WTC11 (cell line): ENCODE measurements at regions not wholly inside any gene's neighbourhood (a gene's known extent, or its start where the extent isn't known, plus 50 kb on each side); places are given as distances from the start of the nearest gene placed in this dataset.

Experiments
- ETV6 ChIP-seq: sonication (generic); formaldehyde crosslinking; IDR thresholded peaks from 2 replicates; pipeline ENCODE4 v1.8.1; 2022; ENCODE audit warnings: mild to moderate bottlenecking, missing genetic modification reagents
- FOXP1 ChIP-seq: sonication (generic); formaldehyde crosslinking; IDR thresholded peaks from 2 replicates; pipeline ENCODE4 v1.8.0; 2022; ENCODE audit warnings: missing genetic modification reagents, mild to moderate bottlenecking, moderate library complexity, borderline replicate concordance
- GABPB1 ChIP-seq: sonication (generic); formaldehyde crosslinking; IDR thresholded peaks from 2 replicates; pipeline ENCODE4 v1.8.1; 2023; ENCODE audit warnings: mild to moderate bottlenecking, missing genetic modification reagents
- GRHL2 ChIP-seq: fragments of 250-450 bp; sonication (Bioruptor Pico); IDR thresholded peaks from 2 replicates; pipeline ENCODE4 v1.8.0; 2022; ENCODE audit warnings: mild to moderate bottlenecking, moderate library complexity; ENCODE audit not compliant: insufficient replicate concordance, severe bottlenecking
- GTF2I ChIP-seq: fragments of 250-450 bp; sonication (Bioruptor Pico); conservative IDR thresholded peaks from 2 replicates; pipeline ENCODE4 v1.4.0; 2021; ENCODE audit warnings: mild to moderate bottlenecking
- NFATC4 ChIP-seq: fragments of 250-450 bp; sonication (Bioruptor Pico); IDR thresholded peaks from 2 replicates; pipeline ENCODE4 v1.9.0; 2021; ENCODE audit warnings: mild to moderate bottlenecking
- NFE2L1 ChIP-seq: sonication (generic); formaldehyde crosslinking; IDR thresholded peaks from 2 replicates; pipeline ENCODE4 v1.8.1; 2023; ENCODE audit warnings: missing genetic modification reagents
- NFYB ChIP-seq: sonication (generic); formaldehyde crosslinking; conservative IDR thresholded peaks from 2 replicates; pipeline ENCODE4 v1.8.0; 2022; ENCODE audit warnings: low read depth, missing genetic modification reagents
- NR1H2 ChIP-seq: sonication (generic); formaldehyde crosslinking; IDR thresholded peaks from 2 replicates; pipeline ENCODE4 v1.9.0; 2021; ENCODE audit warnings: mild to moderate bottlenecking, moderate library complexity, missing genetic modification reagents
- PRRX2 ChIP-seq: fragments of 250-450 bp; sonication (Bioruptor Pico); IDR thresholded peaks from 2 replicates; pipeline ENCODE4 v1.8.0; 2021; ENCODE audit warnings: mild to moderate bottlenecking
- RORB ChIP-seq: fragments of 250-450 bp; sonication (Bioruptor Pico); IDR thresholded peaks from 2 replicates; pipeline ENCODE4 v1.9.0; 2021; ENCODE audit warnings: mild to moderate bottlenecking
- SMAD3 ChIP-seq: sonication (generic); formaldehyde crosslinking; IDR thresholded peaks from 2 replicates; pipeline ENCODE4 v1.8.0; 2022; ENCODE audit warnings: missing genetic modification reagents, mild to moderate bottlenecking, borderline replicate concordance
- SMAD4 ChIP-seq: sonication (generic); formaldehyde crosslinking; IDR thresholded peaks from 2 replicates; pipeline ENCODE4 v1.8.0; 2022; ENCODE audit warnings: mild to moderate bottlenecking, missing genetic modification reagents
- TEAD4 ChIP-seq: sonication (generic); formaldehyde crosslinking; IDR thresholded peaks from 2 replicates; pipeline ENCODE4 v1.8.0; 2022; ENCODE audit warnings: mild to moderate bottlenecking, missing genetic modification reagents
- ZNF121 ChIP-seq: sonication (generic); formaldehyde crosslinking; IDR thresholded peaks from 2 replicates; pipeline ENCODE4 v1.8.0; 2023; ENCODE audit warnings: missing genetic modification reagents
- ZNF138 ChIP-seq: sonication (generic); formaldehyde crosslinking; conservative IDR thresholded peaks from 2 replicates; pipeline ENCODE4 v1.8.1; 2022; ENCODE audit warnings: mild to moderate bottlenecking, moderate library complexity, missing genetic modification reagents
- ZNF263 ChIP-seq: sonication (generic); formaldehyde crosslinking; IDR thresholded peaks from 2 replicates; pipeline ENCODE4 v1.8.1; 2022; ENCODE audit warnings: low read depth, mild to moderate bottlenecking, moderate library complexity, missing genetic modification reagents
- ZNF317 ChIP-seq: sonication (generic); formaldehyde crosslinking; IDR thresholded peaks from 2 replicates; pipeline ENCODE4 v1.8.1; 2023; ENCODE audit warnings: low read depth, mild to moderate bottlenecking, moderate library complexity, missing genetic modification reagents, borderline replicate concordance
- ZNF396 ChIP-seq: fragments of 250-450 bp; sonication (Bioruptor Pico); IDR thresholded peaks from 2 replicates; pipeline ENCODE4 v1.8.0; 2021; ENCODE audit warnings: mild to moderate bottlenecking, moderate library complexity, borderline replicate concordance
- ZNF671 ChIP-seq: fragments of 250-450 bp; sonication (Bioruptor Pico); IDR thresholded peaks from 2 replicates; pipeline ENCODE4 v1.8.0; 2021; ENCODE audit warnings: mild to moderate bottlenecking
- TF ChIP-seq, protein P1 (sequence below): fragments of 250-450 bp; sonication (Bioruptor Pico); conservative IDR thresholded peaks from 2 replicates; pipeline ENCODE4 v1.9.0; 2021; ENCODE audit warnings: mild to moderate bottlenecking
- TF ChIP-seq, protein P2 (sequence below): sonication (generic); formaldehyde crosslinking; IDR thresholded peaks from 2 replicates; pipeline ENCODE4 v1.8.1; 2022; ENCODE audit warnings: low read depth, missing genetic modification reagents, borderline replicate concordance
- TF ChIP-seq, protein P3 (sequence below): sonication (generic); formaldehyde crosslinking; IDR thresholded peaks from 2 replicates; pipeline ENCODE4 v1.8.0; 2023; ENCODE audit warnings: missing genetic modification reagents, mild to moderate bottlenecking, borderline replicate concordance
- TF ChIP-seq, protein P4 (sequence below): sonication (generic); formaldehyde crosslinking; IDR thresholded peaks from 2 replicates; pipeline ENCODE4 v1.8.1; 2022; ENCODE audit warnings: mild to moderate bottlenecking, missing genetic modification reagents, moderate library complexity, borderline replicate concordance
- TF ChIP-seq, protein P5 (sequence below): sonication (generic); formaldehyde crosslinking; IDR thresholded peaks from 2 replicates; pipeline ENCODE4 v1.8.1; 2023; ENCODE audit warnings: mild to moderate bottlenecking, missing genetic modification reagents
- TF ChIP-seq, protein P6 (sequence below): sonication (generic); formaldehyde crosslinking; IDR thresholded peaks from 2 replicates; pipeline ENCODE4 v1.8.1; 2023; ENCODE audit warnings: mild to moderate bottlenecking, missing genetic modification reagents
- TF ChIP-seq, protein P7 (sequence below): sonication (generic); formaldehyde crosslinking; IDR thresholded peaks from 2 replicates; pipeline ENCODE4 v1.8.1; 2022; ENCODE audit warnings: low read depth, mild to moderate bottlenecking, moderate library complexity, missing genetic modification reagents, borderline replicate concordance

DNA sequence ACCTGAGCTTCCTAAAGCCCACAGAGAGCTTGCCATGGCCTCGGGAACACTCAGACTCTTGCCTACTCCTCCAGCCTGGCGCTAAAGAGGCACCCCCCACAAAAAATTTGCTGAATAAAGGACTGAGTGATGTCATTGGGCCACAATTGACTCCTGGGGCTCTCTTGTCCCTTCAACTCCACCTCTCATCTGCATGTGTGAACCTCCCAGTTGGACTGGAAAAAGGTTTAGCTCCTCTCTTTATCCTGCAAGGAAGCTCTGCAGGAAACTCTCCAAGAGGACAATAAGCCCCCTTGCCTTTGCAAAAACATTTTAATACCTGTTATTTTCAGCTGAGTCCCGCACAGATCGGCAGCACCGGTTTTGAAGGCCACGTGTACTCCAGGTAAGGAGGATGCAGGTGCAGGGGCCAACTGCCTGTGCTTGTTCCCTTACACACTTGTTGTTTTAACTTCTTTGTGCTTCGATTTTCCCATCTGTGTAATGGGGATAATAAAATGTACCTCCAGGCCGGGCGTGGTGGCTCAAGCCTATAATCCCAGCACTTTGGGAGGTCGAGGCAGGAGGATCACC, 107.3 kb downstream of the TFAP2C start (continued):
- TF ChIP-seq, protein P1, sequence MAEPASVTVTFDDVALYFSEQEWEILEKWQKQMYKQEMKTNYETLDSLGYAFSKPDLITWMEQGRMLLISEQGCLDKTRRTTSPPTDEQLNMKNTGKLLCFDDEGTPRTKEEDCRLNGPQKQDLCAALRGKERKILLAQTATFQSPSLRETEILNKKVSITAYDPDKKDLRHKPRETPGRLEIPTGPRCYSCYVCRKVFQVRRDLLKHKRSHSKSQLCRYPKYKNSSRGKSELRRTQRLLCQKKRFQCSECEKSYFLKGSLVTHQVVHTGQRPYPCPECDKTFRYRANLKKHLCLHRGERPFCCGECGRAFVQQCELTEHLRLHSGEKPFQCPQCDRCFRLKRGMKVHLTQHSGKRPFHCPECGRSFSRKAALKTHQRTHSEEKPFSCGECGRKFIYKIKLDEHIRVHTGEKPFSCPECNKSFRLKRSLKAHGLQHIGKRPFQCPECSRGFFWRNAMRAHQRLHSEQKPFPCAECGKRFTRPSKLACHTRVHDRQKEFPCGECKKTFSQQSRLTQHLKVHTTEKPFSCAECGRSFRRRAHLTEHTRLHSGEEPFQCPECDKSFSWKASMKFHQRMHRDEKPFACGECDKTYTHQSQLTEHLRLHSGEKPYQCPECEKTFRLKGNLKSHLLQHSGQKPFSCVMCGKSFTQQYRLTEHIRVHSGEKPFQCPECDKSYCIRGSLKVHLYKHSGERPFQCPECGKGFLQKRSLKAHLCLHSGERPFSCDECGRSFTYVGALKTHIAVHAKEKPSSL (CRISPR knock-in tag): no peak
- TF ChIP-seq FOXP1 (CRISPR knock-in tag) (no peak), ZNF671 (CRISPR knock-in tag) (no peak), SMAD4 (CRISPR knock-in tag) (no peak), NR1H2 (CRISPR knock-in tag) (no peak), PRRX2 (CRISPR knock-in tag) (no peak), ZNF317 (CRISPR knock-in tag) (no peak), ETV6 (CRISPR knock-in tag) (peak; percentile 73), GABPB1 (CRISPR knock-in tag) (no peak), RORB (CRISPR knock-in tag) (no peak), ZNF138 (no peak), ZNF396 (0 out of 2 replicates have a peak, but pooled peaks have one; percentile 87), NFATC4 (no peak), SMAD3 (CRISPR knock-in tag) (no peak; the same call in 1 of the 2 replicates), NFE2L1 (CRISPR knock-in tag) (no peak), ZNF263 (no peak), ZNF121 (CRISPR knock-in tag) (no peak), GTF2I (CRISPR knock-in tag) (peak; percentile 96), NFYB (CRISPR knock-in tag) (no peak), GRHL2 (CRISPR knock-in tag) (no peak), TEAD4 (no peak)
- TF ChIP-seq, protein P2, sequence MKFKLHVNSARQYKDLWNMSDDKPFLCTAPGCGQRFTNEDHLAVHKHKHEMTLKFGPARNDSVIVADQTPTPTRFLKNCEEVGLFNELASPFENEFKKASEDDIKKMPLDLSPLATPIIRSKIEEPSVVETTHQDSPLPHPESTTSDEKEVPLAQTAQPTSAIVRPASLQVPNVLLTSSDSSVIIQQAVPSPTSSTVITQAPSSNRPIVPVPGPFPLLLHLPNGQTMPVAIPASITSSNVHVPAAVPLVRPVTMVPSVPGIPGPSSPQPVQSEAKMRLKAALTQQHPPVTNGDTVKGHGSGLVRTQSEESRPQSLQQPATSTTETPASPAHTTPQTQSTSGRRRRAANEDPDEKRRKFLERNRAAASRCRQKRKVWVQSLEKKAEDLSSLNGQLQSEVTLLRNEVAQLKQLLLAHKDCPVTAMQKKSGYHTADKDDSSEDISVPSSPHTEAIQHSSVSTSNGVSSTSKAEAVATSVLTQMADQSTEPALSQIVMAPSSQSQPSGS (CRISPR knock-in tag): no peak
- TF ChIP-seq, protein P3, sequence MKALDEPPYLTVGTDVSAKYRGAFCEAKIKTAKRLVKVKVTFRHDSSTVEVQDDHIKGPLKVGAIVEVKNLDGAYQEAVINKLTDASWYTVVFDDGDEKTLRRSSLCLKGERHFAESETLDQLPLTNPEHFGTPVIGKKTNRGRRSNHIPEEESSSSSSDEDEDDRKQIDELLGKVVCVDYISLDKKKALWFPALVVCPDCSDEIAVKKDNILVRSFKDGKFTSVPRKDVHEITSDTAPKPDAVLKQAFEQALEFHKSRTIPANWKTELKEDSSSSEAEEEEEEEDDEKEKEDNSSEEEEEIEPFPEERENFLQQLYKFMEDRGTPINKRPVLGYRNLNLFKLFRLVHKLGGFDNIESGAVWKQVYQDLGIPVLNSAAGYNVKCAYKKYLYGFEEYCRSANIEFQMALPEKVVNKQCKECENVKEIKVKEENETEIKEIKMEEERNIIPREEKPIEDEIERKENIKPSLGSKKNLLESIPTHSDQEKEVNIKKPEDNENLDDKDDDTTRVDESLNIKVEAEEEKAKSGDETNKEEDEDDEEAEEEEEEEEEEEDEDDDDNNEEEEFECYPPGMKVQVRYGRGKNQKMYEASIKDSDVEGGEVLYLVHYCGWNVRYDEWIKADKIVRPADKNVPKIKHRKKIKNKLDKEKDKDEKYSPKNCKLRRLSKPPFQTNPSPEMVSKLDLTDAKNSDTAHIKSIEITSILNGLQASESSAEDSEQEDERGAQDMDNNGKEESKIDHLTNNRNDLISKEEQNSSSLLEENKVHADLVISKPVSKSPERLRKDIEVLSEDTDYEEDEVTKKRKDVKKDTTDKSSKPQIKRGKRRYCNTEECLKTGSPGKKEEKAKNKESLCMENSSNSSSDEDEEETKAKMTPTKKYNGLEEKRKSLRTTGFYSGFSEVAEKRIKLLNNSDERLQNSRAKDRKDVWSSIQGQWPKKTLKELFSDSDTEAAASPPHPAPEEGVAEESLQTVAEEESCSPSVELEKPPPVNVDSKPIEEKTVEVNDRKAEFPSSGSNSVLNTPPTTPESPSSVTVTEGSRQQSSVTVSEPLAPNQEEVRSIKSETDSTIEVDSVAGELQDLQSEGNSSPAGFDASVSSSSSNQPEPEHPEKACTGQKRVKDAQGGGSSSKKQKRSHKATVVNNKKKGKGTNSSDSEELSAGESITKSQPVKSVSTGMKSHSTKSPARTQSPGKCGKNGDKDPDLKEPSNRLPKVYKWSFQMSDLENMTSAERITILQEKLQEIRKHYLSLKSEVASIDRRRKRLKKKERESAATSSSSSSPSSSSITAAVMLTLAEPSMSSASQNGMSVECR (CRISPR knock-in tag): no peak
- TF ChIP-seq, protein P4, sequence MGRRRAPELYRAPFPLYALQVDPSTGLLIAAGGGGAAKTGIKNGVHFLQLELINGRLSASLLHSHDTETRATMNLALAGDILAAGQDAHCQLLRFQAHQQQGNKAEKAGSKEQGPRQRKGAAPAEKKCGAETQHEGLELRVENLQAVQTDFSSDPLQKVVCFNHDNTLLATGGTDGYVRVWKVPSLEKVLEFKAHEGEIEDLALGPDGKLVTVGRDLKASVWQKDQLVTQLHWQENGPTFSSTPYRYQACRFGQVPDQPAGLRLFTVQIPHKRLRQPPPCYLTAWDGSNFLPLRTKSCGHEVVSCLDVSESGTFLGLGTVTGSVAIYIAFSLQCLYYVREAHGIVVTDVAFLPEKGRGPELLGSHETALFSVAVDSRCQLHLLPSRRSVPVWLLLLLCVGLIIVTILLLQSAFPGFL: no peak
- TF ChIP-seq, protein P5, sequence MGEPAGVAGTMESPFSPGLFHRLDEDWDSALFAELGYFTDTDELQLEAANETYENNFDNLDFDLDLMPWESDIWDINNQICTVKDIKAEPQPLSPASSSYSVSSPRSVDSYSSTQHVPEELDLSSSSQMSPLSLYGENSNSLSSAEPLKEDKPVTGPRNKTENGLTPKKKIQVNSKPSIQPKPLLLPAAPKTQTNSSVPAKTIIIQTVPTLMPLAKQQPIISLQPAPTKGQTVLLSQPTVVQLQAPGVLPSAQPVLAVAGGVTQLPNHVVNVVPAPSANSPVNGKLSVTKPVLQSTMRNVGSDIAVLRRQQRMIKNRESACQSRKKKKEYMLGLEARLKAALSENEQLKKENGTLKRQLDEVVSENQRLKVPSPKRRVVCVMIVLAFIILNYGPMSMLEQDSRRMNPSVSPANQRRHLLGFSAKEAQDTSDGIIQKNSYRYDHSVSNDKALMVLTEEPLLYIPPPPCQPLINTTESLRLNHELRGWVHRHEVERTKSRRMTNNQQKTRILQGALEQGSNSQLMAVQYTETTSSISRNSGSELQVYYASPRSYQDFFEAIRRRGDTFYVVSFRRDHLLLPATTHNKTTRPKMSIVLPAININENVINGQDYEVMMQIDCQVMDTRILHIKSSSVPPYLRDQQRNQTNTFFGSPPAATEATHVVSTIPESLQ (CRISPR knock-in tag): no peak
- TF ChIP-seq, protein P6, sequence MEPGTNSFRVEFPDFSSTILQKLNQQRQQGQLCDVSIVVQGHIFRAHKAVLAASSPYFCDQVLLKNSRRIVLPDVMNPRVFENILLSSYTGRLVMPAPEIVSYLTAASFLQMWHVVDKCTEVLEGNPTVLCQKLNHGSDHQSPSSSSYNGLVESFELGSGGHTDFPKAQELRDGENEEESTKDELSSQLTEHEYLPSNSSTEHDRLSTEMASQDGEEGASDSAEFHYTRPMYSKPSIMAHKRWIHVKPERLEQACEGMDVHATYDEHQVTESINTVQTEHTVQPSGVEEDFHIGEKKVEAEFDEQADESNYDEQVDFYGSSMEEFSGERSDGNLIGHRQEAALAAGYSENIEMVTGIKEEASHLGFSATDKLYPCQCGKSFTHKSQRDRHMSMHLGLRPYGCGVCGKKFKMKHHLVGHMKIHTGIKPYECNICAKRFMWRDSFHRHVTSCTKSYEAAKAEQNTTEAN (CRISPR knock-in tag): peak; percentile 99
- TF ChIP-seq, protein P7, sequence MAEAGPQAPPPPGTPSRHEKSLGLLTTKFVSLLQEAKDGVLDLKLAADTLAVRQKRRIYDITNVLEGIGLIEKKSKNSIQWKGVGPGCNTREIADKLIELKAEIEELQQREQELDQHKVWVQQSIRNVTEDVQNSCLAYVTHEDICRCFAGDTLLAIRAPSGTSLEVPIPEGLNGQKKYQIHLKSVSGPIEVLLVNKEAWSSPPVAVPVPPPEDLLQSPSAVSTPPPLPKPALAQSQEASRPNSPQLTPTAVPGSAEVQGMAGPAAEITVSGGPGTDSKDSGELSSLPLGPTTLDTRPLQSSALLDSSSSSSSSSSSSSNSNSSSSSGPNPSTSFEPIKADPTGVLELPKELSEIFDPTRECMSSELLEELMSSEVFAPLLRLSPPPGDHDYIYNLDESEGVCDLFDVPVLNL: no peak
